Endothelial cell (in vitro differentiated cells): ENCODE measurements at regions not wholly inside any gene's neighbourhood (a gene's known extent, or its start where the extent isn't known, plus 50 kb on each side); places are given as distances from the start of the nearest gene placed in this dataset.

ENCODE experiments used
- DNase-seq: peaks from one replicate; pipeline ENCODE4 v3.0.0; 2021; ENCODE audit warnings: low spot score
- H3K27ac Mint-ChIP-seq: one replicate; pipeline ENCODE4 v1.8.0; 2021; ENCODE audit warnings: mixed read lengths, inconsistent platforms; ENCODE audit not compliant: unreplicated experiment
- H3K27me3 Mint-ChIP-seq: one replicate; pipeline ENCODE4 v1.8.0; 2021; ENCODE audit warnings: mild to moderate bottlenecking, moderate library complexity, mixed read lengths, inconsistent platforms; ENCODE audit not compliant: unreplicated experiment
- H3K36me3 Mint-ChIP-seq: one replicate; pipeline ENCODE4 v1.8.0; 2021; ENCODE audit warnings: mild to moderate bottlenecking, low read depth, mixed read lengths, inconsistent platforms; ENCODE audit not compliant: unreplicated experiment
- H3K4me1 Mint-ChIP-seq: one replicate; pipeline ENCODE4 v1.8.0; 2021; ENCODE audit warnings: mild to moderate bottlenecking, mixed read lengths, inconsistent platforms; ENCODE audit not compliant: unreplicated experiment
- H3K4me3 Mint-ChIP-seq: one replicate; pipeline ENCODE4 v1.8.0; 2021; ENCODE audit warnings: mild to moderate bottlenecking, mixed read lengths, inconsistent platforms; ENCODE audit not compliant: unreplicated experiment
- H3K9me3 Mint-ChIP-seq: one replicate; pipeline ENCODE4 v1.8.0; 2021; ENCODE audit warnings: mixed read lengths, inconsistent platforms; ENCODE audit not compliant: unreplicated experiment
- TF ChIP-seq, protein P1 (sequence below): fragments of 200-600 bp; sonication (generic); IDR thresholded peaks from one replicate; pipeline ENCODE4 v1.5.0; 2021; ENCODE audit warnings: antibody characterized with exemption; ENCODE audit not compliant: unreplicated experiment

DNA sequence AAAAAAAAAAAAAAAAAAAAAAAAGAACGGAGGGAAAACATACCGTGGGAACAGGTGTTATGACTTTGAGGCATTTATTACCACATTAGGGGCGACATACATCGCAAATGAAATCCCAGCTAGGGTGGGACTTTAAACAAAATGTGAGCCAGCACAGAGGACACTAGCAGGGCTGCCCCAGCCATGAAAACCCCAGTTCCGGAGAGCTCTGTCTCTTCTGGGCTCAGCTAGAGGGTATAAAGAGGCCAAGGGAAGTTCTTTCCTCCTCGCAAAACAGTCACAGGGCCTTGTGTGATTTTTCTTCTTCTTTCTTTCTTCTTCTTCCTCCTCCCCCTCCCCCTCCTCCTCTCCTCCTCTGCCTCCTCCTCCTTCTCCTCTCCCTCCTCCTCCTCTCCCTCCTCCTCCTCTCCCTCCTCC is 59.9 kb upstream of the ECHDC3 start:
- TF ChIP-seq, protein P1, sequence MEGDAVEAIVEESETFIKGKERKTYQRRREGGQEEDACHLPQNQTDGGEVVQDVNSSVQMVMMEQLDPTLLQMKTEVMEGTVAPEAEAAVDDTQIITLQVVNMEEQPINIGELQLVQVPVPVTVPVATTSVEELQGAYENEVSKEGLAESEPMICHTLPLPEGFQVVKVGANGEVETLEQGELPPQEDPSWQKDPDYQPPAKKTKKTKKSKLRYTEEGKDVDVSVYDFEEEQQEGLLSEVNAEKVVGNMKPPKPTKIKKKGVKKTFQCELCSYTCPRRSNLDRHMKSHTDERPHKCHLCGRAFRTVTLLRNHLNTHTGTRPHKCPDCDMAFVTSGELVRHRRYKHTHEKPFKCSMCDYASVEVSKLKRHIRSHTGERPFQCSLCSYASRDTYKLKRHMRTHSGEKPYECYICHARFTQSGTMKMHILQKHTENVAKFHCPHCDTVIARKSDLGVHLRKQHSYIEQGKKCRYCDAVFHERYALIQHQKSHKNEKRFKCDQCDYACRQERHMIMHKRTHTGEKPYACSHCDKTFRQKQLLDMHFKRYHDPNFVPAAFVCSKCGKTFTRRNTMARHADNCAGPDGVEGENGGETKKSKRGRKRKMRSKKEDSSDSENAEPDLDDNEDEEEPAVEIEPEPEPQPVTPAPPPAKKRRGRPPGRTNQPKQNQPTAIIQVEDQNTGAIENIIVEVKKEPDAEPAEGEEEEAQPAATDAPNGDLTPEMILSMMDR, result no peak
- Mint-ChIP-seq H3K36me3 (no peaks in the 10 kb centered on the region), H3K4me1 (peaks cover 40% of the 10 kb centered on the region), H3K27ac (no peak overlapping the region), H3K9me3 (no peaks in the 10 kb centered on the region), H3K27me3 (no peaks in the 10 kb centered on the region), H3K4me3 (no peak overlapping the region)
- no peak for DNase-seq

DNA sequence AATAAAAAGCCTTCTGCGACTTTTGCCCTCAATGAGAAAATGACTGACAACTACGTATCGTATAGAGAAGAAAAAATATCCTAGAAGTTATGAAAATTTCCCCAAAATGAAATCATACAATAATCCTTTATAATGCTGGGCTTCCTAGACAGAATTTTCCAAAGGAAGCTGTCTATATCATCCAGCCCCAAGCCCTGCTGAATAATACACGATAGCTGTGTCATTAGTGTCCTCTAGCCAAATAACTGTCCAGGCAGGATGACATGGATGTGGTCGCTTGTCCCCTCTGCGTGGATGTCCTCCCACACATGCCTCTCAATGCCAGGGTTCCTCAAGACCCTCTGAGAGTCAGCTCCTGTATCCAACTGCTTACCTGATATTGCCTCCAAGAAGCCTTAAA is 61.7 kb upstream of the ECHDC3 start:
- H3K27ac Mint-ChIP-seq, result no peak overlapping the region
- no peak for DNase-seq
- no peak overlapping the region for H3K4me3 Mint-ChIP-seq

DNA sequence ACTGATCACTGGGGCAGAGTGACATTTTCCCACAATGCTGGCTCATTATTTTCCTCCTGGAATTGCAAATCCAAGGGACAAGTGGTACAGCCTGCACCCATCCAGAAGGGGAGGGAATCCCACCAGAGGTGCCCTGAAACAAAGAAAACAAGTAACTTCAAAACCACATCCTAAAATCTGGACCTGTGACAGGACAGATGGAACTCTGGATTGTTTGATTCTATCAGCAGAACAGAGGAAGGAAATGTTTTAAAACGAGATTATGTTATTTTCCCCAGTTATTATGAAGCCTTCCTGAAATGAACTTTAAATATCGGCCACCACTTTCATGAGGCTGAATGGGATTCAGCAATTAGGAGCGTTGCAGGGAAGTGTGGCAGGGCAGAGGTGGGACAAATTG is 62.2 kb upstream of the ECHDC3 start:
- H3K4me1 Mint-ChIP-seq, result peaks cover 28% of the 10 kb centered on the region
- no peaks in the 10 kb centered on the region for H3K36me3 Mint-ChIP-seq
- H3K9me3 Mint-ChIP-seq, result no peaks in the 10 kb centered on the region
- no peak overlapping the region for H3K27ac Mint-ChIP-seq
- DNase-seq, result no peak
- no peaks in the 10 kb centered on the region for H3K27me3 Mint-ChIP-seq
- TF ChIP-seq, protein P1, result no peak
- H3K4me3 Mint-ChIP-seq, result no peak overlapping the region

More for the DNA sequence above, 61.7 kb upstream of the ECHDC3 start:
- Mint-ChIP-seq H3K27me3 (no peaks in the 10 kb centered on the region), H3K9me3 (no peaks in the 10 kb centered on the region), H3K36me3 (no peaks in the 10 kb centered on the region), H3K4me1 (peaks cover 33% of the 10 kb centered on the region)
- TF ChIP-seq, protein P1, result no peak

DNA sequence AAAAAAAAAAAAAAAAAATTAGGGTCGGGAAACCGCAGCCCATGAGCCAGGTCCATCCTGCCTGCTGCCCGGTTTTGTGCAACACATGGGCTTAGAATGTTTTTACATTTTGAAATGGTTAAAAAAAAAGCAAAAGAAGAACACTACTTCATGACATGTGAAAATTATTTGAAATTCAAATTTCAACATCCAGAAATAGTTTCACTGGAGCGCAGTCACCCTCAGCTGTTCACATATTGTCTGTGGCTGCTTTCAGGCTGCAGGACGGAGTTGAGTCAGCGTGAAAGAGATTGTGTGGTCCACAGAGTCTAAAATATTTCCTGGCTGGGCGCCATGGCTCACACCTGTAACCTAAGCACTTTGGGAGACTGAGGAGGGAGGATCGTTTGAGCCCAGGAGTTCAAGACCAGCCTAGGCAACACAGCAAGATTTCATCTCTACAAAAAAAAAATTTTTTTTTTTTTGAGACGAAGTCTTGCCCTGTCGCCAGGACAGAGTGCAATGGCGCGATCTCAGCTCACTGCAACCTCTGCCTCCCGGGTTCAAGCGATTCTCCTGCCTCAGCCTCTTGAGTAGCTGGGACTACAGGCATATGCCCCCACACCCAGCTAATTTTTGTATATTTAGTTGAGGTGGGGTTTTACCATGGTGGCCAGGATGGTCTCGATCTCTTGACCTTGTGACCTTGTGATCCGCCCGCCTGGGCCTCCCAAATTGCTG is 63.9 kb upstream of the ECHDC3 start:
- Mint-ChIP-seq H3K4me3 (no peak overlapping the region), H3K27ac (no peak overlapping the region), H3K27me3 (no peaks in the 10 kb centered on the region), H3K9me3 (no peaks in the 10 kb centered on the region), H3K4me1 (peaks cover 23% of the 10 kb centered on the region), H3K36me3 (no peaks in the 10 kb centered on the region)
- DNase-seq, result no peak
- TF ChIP-seq, protein P1, result no peak

DNA sequence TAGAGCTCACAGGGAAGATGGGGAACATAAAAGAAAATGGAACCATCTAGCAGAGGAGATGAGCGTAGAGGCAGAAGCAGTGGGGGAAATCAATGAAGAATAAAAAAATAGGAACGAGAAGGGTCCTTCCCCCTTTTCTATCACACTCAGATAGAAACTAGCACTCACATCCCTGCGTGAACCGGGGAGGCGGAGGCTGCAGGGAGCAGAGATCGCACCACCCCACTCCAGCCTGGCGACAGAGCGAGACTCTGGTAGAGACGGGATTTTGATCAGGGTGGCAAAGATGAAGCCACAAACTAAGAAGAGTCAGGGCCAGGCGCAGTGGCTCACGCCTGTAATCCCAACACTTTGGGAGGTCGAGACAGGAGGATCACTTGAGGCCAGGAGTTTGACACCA is 64.7 kb upstream of the ECHDC3 start:
- peaks cover 29% of the 10 kb centered on the region for H3K4me1 Mint-ChIP-seq
- H3K36me3 Mint-ChIP-seq, result no peaks in the 10 kb centered on the region
- H3K9me3 Mint-ChIP-seq, result no peaks in the 10 kb centered on the region
- TF ChIP-seq, protein P1, result no peak
- H3K4me3 Mint-ChIP-seq, result no peak overlapping the region
- H3K27me3 Mint-ChIP-seq, result no peaks in the 10 kb centered on the region
- no peak for DNase-seq
- no peak overlapping the region for H3K27ac Mint-ChIP-seq
